SW480 (cell line): ENCODE measurements at regions not wholly inside any gene's neighbourhood (a gene's known extent, or its start where the extent isn't known, plus 50 kb on each side); places are given as distances from the start of the nearest gene placed in this dataset.

ENCODE experiments used
- DNase-seq: peaks from one replicate; pipeline ENCODE4 v3.0.0-alpha.2; 2016; ENCODE audit warnings: low spot score

DNA sequence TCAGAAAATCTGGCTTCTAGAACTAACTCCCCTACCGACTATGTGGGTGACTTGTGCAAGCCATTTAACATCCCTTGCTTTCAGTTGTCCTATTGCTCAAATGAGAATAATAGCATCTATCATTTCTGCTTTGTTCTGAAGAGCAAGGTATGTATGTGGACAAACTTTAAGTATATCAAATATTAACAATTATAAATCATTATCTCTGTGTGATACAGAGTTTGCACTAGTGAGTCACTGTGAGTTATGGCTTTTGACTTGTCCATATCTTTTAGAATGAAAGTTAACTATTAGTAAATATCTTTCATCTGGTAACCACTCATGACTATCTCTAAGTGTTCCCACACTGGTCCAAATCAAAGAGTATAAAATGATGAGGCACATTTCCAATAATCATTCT, 812.9 kb upstream of the ADGRL2 start:
- DNase-seq: no peak

DNA sequence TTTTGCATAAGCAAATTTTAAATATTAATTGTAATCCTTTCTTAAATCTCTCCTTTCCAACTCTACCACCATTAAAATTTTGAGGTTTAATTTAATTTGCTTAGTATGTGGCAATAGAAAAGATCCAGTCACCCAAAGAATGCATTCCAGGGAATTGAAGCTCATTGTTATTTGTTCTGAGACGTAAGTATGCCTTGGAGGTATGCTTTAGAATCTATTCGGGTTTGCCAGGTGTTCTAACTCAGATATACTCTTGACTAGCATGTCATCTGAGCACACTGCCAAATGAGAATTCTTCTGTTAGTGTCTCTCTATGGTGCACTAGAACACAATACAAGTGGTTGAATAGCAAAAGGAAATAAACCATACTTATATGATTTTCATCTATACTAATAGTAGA, 813.6 kb upstream of the ADGRL2 start:
- no peak for DNase-seq

DNA sequence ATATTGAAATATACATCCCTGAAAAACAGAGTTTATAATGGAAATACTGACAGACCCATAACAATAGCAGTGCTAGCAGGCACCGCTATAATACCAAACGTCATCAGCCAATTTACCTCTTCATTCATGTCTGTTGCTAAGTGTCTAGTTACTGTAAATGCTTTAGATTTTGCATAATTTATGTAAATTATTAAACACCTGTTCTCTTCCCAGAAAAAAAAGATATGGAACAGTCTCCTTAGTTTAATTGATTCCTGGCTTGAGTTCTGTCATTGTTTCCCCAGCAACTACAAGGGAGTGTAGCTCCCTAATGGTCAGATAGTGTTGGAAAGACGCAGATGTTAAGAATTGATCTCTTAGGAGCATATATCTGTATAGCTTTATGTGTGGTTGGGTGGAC, 817.9 kb upstream of the ADGRL2 start:
- no peak for DNase-seq

GRCh38 chr1:80973101-80973500, 827.6 kb upstream of the ADGRL2 start:
- no peak for DNase-seq

DNA sequence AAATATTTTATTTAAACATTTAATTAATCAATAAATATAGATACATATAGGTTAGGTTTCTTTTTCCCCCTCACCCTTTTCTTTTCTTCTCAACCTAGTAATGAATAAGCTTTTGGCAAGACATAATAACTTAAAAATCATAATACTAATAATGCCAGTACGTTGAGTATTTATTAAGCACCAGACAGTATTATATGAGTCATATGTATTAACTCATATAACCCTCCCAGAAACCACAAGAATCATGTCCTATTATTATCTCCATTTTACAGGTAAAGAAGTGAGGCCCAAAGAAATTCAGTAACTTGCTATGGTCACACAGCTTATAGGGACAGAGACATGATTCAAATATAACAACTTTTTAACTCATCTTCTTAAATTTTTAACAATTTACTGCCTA, 834.5 kb upstream of the ADGRL2 start:
- no peak for DNase-seq

GRCh38 chr1:80962564-80962963, 838.2 kb upstream of the ADGRL2 start:
- no peak for DNase-seq

DNA sequence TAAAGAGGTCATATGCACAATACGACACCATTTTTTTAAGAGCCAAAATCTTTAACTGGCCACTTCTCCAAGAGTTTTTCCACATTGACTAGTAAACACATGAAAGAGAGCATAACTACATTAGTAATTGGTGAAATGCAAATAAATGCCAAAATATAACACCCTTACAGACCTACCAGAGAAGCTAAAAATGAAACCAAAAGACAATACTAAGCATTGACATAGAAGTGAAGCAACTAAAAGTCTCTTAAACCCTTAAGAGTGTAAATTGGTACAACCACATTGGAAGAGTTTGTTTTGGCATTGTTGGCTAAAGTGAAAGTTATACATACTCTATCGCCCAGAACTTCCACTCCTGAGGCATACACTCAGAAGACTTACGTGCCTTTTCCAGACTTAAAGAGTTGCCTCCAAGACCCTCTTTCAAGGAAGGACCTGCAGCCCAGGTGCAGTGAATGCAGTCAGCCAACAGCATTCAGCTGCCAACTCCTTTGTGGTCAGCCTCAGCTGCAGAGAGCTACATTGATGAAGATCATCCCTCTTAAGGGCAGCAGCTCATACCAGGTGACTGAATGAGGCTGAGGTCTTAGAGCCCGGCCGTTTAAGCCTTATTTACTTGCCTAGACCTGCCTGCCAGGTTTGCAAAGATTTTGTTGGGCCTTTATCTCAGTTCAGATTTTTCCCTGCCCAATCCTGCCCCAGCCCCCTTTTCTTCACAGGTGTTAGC, 839.1 kb upstream of the ADGRL2 start:
- DNase-seq: no peak

GRCh38 chr1:80933346-80933745, 867.4 kb upstream of the ADGRL2 start:
- DNase-seq: no peak

DNA sequence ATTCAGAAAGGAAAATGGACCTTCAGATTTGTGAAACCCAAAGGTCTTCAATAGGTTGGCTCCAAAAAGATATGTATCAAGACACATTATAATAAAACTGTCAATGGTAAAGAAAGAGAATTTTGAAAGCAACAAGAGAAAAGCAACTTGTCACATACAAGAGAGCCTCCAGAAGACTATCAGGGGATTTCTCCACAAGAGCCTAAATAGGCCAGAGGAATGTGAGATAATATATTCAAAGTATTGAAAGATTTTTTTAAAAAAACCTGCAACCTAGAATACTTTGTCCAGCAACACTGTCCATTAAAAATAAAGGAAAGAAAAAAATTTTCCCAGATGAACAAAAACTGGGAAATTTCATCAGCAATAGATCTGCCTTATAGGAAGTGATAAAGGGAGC, 869.6 kb upstream of the ADGRL2 start:
- DNase-seq: no peak

DNA sequence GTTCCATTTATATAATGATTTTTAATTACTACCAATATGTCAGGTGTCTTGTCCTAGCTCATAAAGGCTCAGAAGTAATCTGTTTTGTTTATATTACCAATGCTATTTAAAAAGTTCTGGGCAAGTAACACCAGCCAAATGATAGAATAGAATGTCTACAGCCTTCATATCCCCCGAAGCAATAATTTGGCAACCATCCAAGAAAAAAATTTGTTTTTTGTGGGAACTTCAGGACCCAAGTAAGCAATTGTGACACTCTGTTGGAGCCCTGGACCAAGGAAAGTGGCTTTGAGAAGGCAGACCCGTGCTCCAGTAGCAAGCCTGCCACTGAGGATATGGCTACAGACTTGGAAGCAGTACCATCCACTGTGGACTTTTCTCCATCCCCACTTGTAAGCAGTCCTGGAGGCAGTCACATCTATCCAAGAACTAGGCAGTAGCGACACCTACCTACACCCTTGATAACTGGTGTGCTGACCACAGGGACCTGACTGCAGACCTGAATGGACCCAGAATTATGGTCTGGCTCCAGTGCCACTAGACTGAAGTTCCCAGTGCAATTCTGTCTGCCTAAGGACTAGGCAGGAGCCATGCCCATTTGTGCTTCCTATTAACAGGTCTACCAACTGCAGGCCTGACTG, 870.7 kb upstream of the ADGRL2 start:
- no peak for DNase-seq

- no peak for DNase-seq
Measured at GRCh38 chr1:80926531-80926930, 874.2 kb upstream of the ADGRL2 start.

- DNase-seq: no peak
Measured at GRCh38 chr1:80925130-80925805, 875.5 kb upstream of the ADGRL2 start.

- no peak for DNase-seq
Measured at GRCh38 chr1:80924290-80924689, 876.4 kb upstream of the ADGRL2 start.

DNA sequence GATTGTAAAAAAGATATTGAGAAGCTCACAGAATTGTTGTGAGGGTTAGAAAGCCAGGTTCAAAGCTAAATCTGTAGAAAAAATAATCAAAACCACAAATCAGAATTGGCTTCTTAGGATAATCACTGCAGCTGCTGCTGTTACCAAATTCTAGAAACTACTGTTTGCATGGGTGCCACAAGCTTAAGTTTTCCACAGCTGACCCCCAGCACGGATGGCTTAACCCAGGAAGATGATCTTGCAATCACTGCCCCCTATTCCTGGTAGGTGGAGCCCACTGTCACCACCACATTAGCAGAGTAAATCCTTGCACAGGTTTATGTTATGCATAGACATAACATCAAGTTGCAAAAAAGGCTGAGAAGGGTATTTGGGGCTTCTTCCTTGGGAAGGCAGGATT, 877.8 kb upstream of the ADGRL2 start:
- DNase-seq: no peak

DNA sequence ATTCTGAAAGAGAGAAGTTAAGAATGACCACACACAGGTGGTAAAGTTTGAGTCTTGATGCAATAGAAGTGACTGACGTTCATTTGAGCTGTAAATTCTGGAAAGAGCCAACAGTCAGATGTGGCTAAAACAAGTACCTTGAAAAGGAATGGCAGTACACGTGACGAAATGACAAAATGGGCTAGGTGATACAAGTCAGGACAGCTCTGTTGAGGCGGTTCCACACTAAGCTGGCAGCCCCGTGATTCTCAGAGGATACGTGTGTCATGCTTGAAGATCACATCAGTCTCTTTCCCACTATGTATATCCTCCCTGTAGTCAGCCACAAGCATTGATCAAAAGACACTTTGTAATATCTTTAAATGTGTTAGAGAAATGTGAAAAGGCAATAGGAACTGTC, 881.3 kb upstream of the ADGRL2 start:
- DNase-seq: no peak

DNA sequence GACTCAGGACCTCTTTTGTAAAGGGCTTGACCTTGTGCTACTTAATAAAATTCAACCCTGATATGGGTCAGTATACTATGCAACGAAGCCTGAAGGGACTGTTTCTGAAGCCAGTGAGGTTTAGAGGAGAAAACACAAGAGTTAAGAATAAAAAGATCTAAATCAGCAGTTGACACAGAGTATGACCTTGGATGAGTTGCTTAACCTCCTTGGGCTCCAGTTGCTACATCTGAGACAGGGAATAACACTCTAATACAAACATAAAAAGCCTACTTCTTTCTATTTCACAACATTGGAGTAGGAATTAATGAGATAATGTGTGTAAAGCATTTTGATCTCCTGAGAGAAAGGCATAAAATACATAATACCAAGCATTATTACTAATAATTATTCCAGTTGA, 882.4 kb upstream of the ADGRL2 start:
- no peak for DNase-seq

- no peak for DNase-seq
Measured at GRCh38 chr1:80917826-80918225, 882.9 kb upstream of the ADGRL2 start.

DNA sequence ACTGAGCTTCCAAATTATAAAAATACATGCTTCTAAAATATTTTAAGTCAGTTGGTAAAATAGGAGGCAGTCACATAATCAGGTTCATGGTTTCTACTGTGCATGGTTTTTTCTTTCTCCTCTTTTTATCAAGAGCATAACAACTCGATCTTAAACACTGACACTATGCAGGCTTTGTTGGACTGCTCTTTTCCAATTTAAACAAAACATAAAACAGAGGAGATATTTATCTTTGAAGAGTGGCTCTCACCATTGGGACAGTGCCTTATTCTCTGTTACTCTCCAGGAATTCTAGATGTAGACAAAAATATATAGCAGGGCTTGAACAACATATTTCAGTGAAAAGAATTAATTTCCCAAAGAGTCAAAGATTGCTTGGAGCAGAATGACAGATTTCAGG, 883.5 kb upstream of the ADGRL2 start:
- no peak for DNase-seq

GRCh38 chr1:80915491-80915890, 885.2 kb upstream of the ADGRL2 start:
- DNase-seq: no peak

DNA sequence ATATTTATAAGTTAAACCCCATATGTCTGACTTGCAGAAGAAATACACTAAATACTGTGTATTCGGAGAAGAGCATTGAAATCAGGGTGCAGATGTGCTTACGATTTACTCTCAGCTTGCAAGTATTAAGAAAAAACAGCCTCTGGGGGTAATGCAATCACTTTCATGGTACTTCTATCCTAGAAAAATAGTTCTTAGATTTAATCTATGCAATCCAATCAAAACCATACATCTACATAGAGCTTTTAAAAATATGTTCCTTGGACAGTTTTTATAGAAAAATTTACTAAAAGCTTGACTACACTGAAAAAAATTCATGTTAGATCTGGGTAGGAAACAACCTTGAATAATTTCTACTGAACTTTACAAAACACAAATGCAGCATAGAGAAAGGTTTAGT, 890.3 kb upstream of the ADGRL2 start:
- no peak for DNase-seq

GRCh38 chr1:80909172-80909784, 891.5 kb upstream of the ADGRL2 start:
- DNase-seq: no peak

GRCh38 chr1:80896781-80897356, 903.9 kb upstream of the ADGRL2 start:
- DNase-seq: no peak

- DNase-seq: no peak
Measured at GRCh38 chr1:80894921-80895320, 905.8 kb upstream of the ADGRL2 start.
